ENCODE measurements at regions not wholly inside any gene's neighbourhood (a gene's known extent, or its start where the extent isn't known, plus 50 kb on each side); places are given as distances from the start of the nearest gene placed in this dataset.

DNA sequence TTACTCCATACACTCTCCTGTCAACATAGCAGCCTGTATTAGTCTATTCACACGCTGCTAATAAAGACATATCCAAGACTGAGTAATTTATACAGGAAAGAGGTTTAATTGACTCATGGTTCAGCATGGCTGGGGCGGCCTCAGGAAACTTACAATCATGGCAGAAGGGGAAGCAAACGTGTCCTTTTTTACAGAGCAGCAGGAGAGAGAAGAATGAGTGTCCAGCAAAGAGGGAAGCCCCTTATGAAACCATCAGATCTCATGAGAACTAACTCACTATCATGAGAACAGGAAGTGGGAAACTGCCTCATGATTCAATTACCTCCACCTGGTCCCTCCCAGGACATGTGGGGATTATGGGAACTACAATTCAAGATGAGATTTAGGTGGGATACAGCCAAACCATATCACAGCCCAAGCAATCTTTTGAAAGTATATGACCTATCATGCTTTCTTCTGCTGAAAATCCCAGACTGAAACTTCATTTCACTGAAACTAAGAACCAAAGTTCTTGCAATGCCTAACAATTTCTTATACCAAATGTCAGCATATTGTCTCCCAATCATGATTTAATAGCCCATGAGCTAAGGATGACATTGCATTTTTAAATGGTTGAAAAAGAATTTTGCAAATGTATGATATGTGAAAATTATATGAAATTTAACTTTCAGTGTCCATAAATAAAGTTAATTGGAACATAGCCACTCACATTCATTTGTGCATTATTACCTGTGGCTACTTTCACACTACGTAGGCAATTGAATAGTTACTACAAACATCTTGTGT lies 686.8 kb upstream of the ZEB2 start:
- Histone ChIP-seq H3K79me2 (no peaks in the 10 kb centered on the region), H3K9me3 (ENCODE audit: control insufficient read depth, low read length) (no peaks in the 10 kb centered on the region)

DNA sequence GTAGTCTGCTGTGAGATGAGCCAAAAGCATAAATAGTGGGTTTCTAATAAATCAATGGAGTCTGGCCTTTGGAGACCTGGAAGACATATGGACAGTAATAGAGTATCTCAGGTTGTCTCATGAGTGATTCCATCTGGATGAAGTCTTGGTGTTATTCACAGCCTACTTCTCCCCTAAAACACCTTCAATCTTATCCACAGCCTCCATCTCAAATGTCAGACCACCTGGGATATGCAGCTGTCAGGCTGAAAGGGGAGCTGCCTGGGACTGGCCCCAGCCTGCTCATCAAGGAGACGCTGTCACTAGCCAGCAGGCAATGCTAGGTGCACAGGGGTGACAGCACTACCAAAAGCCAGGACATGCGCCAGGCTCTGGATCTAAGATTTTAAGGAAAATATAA lies 684.0 kb upstream of the ZEB2 start:
- Histone ChIP-seq H3K79me2 (no peaks in the 10 kb centered on the region), H3K9ac (no peak overlapping the region), H3K4me1 (no peaks in the 10 kb centered on the region), H2AFZ (no peak overlapping the region), H3K36me3 (ENCODE audit: control insufficient read depth, insufficient read depth, low read length) (no peaks in the 10 kb centered on the region), H3K27ac (no peak overlapping the region), H3K9me3 (ENCODE audit: control insufficient read depth, low read length) (no peaks in the 10 kb centered on the region), H3K27me3 (ENCODE audit: control insufficient read depth, insufficient read depth, low read length) (no peaks in the 10 kb centered on the region), H3K4me3 (ENCODE audit: low read depth, low read length) (no peak overlapping the region), H3K4me2 (ENCODE audit: low read length) (no peak overlapping the region)
- TF ChIP-seq, protein P1, sequence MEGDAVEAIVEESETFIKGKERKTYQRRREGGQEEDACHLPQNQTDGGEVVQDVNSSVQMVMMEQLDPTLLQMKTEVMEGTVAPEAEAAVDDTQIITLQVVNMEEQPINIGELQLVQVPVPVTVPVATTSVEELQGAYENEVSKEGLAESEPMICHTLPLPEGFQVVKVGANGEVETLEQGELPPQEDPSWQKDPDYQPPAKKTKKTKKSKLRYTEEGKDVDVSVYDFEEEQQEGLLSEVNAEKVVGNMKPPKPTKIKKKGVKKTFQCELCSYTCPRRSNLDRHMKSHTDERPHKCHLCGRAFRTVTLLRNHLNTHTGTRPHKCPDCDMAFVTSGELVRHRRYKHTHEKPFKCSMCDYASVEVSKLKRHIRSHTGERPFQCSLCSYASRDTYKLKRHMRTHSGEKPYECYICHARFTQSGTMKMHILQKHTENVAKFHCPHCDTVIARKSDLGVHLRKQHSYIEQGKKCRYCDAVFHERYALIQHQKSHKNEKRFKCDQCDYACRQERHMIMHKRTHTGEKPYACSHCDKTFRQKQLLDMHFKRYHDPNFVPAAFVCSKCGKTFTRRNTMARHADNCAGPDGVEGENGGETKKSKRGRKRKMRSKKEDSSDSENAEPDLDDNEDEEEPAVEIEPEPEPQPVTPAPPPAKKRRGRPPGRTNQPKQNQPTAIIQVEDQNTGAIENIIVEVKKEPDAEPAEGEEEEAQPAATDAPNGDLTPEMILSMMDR (IDR thresholded peaks at IDR 0.05) = no peak

More for the DNA sequence above, 686.8 kb upstream of the ZEB2 start:
- Histone ChIP-seq H3K9ac (no peak overlapping the region), H3K4me2 (ENCODE audit: low read length) (no peak overlapping the region), H3K27me3 (ENCODE audit: control insufficient read depth, insufficient read depth, low read length) (no peaks in the 10 kb centered on the region), H3K4me3 (ENCODE audit: low read depth, low read length) (no peak overlapping the region), H2AFZ (no peak overlapping the region), H3K4me1 (no peaks in the 10 kb centered on the region), H3K36me3 (ENCODE audit: control insufficient read depth, insufficient read depth, low read length) (no peaks in the 10 kb centered on the region), H3K27ac (no peak overlapping the region)
- TF ChIP-seq, protein P1 (IDR thresholded peaks at IDR 0.05) = no peak

DNA sequence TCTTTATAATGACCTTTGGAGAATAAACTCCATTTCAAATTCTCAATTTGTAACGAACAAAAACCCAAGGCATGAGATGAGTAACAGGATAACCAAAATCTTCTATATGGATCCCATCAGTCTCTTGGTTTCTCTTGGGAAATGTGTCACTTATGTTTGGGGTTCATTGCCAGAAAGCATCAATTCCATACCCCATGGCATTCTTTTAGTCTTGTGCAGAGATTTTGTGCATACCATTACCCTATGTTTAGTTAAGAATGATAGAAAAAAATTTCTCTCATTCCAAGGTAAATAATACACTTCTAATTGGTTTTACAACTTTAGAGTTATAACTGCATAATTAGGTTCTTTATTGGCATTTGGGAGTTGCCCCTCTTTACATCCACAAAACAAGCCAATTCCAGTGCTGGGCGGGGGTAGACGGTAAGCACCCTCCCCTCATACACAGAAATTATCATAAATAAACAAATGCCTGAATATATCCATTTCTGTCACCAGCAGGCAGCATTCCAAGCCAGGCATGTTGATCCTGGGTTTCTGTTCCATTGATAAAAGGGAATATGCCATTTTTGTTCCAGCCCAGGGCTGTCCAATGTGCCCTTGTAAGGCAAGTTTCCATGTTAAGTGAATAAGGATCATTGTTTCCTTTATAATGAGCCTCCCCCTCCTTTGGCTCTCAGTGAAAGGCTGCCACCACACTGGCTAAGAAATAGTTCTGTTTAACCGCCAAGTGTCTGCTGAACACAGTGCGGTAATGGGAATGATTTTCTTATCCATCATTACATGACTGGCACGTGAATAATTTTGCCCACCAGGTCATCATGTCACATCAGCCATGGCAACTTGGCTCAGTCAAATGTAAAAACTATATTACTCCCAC lies 680.1 kb upstream of the ZEB2 start:
- no peak overlapping the region for H3K27ac ChIP-seq
- H3K79me2 ChIP-seq = no peaks in the 10 kb centered on the region
- H3K4me1 ChIP-seq = no peaks in the 10 kb centered on the region
- no peak overlapping the region for H3K9ac ChIP-seq
- H3K9me3 ChIP-seq (ENCODE audit: control insufficient read depth, low read length) = no peaks in the 10 kb centered on the region
- no peaks in the 10 kb centered on the region for H3K36me3 ChIP-seq (ENCODE audit: control insufficient read depth, insufficient read depth, low read length)
- H3K4me2 ChIP-seq (ENCODE audit: low read length) = no peak overlapping the region
- TF ChIP-seq, protein P1 (IDR thresholded peaks at IDR 0.05) = no peak
- H3K4me3 ChIP-seq (ENCODE audit: low read depth, low read length) = no peak overlapping the region
- no peaks in the 10 kb centered on the region for H3K27me3 ChIP-seq (ENCODE audit: control insufficient read depth, insufficient read depth, low read length)
- H2AFZ ChIP-seq = no peak overlapping the region

DNA sequence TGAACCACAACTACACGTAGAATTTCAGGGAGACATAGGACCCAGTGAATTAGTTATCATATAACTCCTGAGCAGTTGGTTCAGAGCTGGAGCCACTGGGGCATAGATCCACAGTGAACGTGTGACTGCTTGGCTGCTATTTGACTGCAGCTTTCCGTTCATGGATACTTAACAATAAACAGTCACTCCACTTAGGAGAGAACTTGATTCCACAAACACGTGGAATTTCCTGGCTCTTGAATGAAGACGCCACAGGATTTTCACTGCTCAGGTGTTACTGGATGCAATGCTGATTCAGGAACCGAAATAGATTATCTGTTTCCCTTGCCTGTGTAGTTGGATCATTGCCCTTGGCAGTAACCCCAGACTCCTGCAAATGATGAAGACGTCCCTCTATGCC lies 679.1 kb upstream of the ZEB2 start:
- Histone ChIP-seq H3K79me2 (no peaks in the 10 kb centered on the region), H3K27me3 (ENCODE audit: control insufficient read depth, insufficient read depth, low read length) (no peaks in the 10 kb centered on the region), H3K27ac (no peak overlapping the region), H3K4me2 (ENCODE audit: low read length) (no peak overlapping the region), H3K4me1 (no peaks in the 10 kb centered on the region), H3K9me3 (ENCODE audit: control insufficient read depth, low read length) (no peaks in the 10 kb centered on the region), H3K9ac (no peak overlapping the region), H2AFZ (no peak overlapping the region), H3K36me3 (ENCODE audit: control insufficient read depth, insufficient read depth, low read length) (no peaks in the 10 kb centered on the region), H3K4me3 (ENCODE audit: low read depth, low read length) (no peak overlapping the region)
- TF ChIP-seq, protein P1 (IDR thresholded peaks at IDR 0.05) = no peak

Measured in parathyroid adenoma (tissue), 2 donors.